SK-N-SH (cell line): ENCODE measurements at regions not wholly inside any gene's neighbourhood (a gene's known extent, or its start where the extent isn't known, plus 50 kb on each side); places are given as distances from the start of the nearest gene placed in this dataset.

Experiments used
- CTCF ChIA-PET: fragments of 300-600, 350-600 bp; formaldehyde crosslinking; extraction: SDS; loops from one replicate; lab custom pipeline; 2021; lab: Yijun Ruan, JAX
- POLR2A ChIA-PET: fragments of 350-600 bp; sonication (Branson Sonifier 250); formaldehyde crosslinking; extraction: SDS; loops from one replicate; lab custom pipeline; 2020; ENCODE audit warnings: antibody characterized with exemption, inconsistent platforms; lab: Yijun Ruan, JAX
- DNase-seq: peaks from one replicate; pipeline ENCODE4 v3.0.0; 2012
- H2AFZ ChIP-seq: fragments of 200-600 bp; sonication (generic); 2 replicates; pipeline ENCODE4 v1.8.1; 2016; ENCODE audit warnings: antibody characterized with exemption, mild to moderate bottlenecking, low read depth
- H3F3A ChIP-seq: fragments of 200-600 bp; sonication (generic); replicated peaks from 2 replicates; pipeline ENCODE3; 2016; ENCODE audit warnings: antibody characterized with exemption, mild to moderate bottlenecking; ENCODE audit not compliant: insufficient read depth
- H3K27ac ChIP-seq, 2 experiments: fragments of 200-500 bp in 1 of 2; fragments of 200-600 bp in 1 of 2; sonication (Bioruptor generic) in 1 of 2; sonication (generic), shearing (Covaris generic) in 1 of 2; 2 replicates each; pipeline versions ENCODE4 v1.5.1 to v1.6.1; 2014 to 2016; ENCODE audit warnings: low read depth in 2 of 2, inconsistent platforms in 1 of 2, low read length in 1 of 2, mild to moderate bottlenecking in 1 of 2, mixed read lengths in 1 of 2
- H3K27me3 ChIP-seq: fragments of 200-600 bp; sonication (generic), shearing (Covaris generic); 2 replicates; pipeline ENCODE4 v1.6.1; 2016; ENCODE audit warnings: mixed run types; ENCODE audit not compliant: insufficient read depth
- H3K36me3 ChIP-seq, 2 experiments: fragments of 200-500 bp in 1 of 2; fragments of 200-600 bp in 1 of 2; sonication (Bioruptor generic) in 1 of 2; sonication (generic) in 1 of 2; replicated peaks in 1 of 2; 2 replicates each; pipeline versions ENCODE3 to v1.5.1; 2014 to 2016; ENCODE audit warnings: low read length in 1 of 2, mild to moderate bottlenecking in 1 of 2; ENCODE audit not compliant: insufficient read depth in 2 of 2, control insufficient read depth in 1 of 2
- H3K4me1 ChIP-seq, 2 experiments: fragments of 200-500 bp in 1 of 2; fragments of 200-600 bp in 1 of 2; sonication (Bioruptor generic) in 1 of 2; sonication (generic), shearing (Covaris generic) in 1 of 2; 2 replicates each; pipeline versions ENCODE4 v1.5.1 to v1.6.1; 2014 to 2016; ENCODE audit warnings: low read depth in 1 of 2, low read length in 1 of 2, mixed run types in 1 of 2; ENCODE audit not compliant: insufficient read depth in 2 of 2, control insufficient read depth in 1 of 2
- H3K4me2 ChIP-seq: fragments of 200-600 bp; sonication (generic), shearing (Covaris generic); 2 replicates; pipeline ENCODE4 v1.6.1; 2017; ENCODE audit warnings: mixed run types
- H3K4me3 ChIP-seq, 2 experiments: fragments of 200-500 bp in 1 of 2; fragments of 200-600 bp in 1 of 2; sonication (Bioruptor generic) in 1 of 2; sonication (generic), shearing (Covaris generic) in 1 of 2; 2 replicates each; pipeline versions ENCODE4 v1.5.1 to v1.8.1; 2014 to 2016; ENCODE audit warnings: low read depth in 2 of 2, inconsistent platforms in 1 of 2, low read length in 1 of 2, mild to moderate bottlenecking in 1 of 2, mixed read lengths in 1 of 2, moderate library complexity in 1 of 2
- H3K79me2 ChIP-seq: fragments of 200-600 bp; sonication (generic); 2 replicates; pipeline ENCODE4 v1.8.1; 2017; ENCODE audit warnings: mild to moderate bottlenecking; ENCODE audit not compliant: insufficient read depth
- H3K9ac ChIP-seq: fragments of 200-600 bp; sonication (generic); 2 replicates; pipeline ENCODE4 v1.6.1; 2017; ENCODE audit warnings: mixed run types
- H3K9me2 ChIP-seq: fragments of 200-600 bp; sonication (generic); 2 replicates; pipeline ENCODE4 v1.6.1; 2017; ENCODE audit warnings: mixed run types
- H3K9me3 ChIP-seq: fragments of 200-600 bp; sonication (generic); 2 replicates; pipeline ENCODE4 v1.6.1; 2017; ENCODE audit warnings: mixed run types, mild to moderate bottlenecking, moderate library complexity
- H4K20me1 ChIP-seq: fragments of 200-600 bp; sonication (generic); 2 replicates; pipeline ENCODE4 v1.6.1; 2017; ENCODE audit warnings: mild to moderate bottlenecking, mixed run types; ENCODE audit not compliant: insufficient read depth
- CHD2 ChIP-seq: fragments of 150-350 bp; IDR thresholded peaks from 2 replicates; pipeline ENCODE4 v1.6.1; 2018; ENCODE audit warnings: low read length; ENCODE audit not compliant: partially characterized antibody
- EZH2phosphoT487 ChIP-seq: fragments of 200-600 bp; sonication (generic); IDR thresholded peaks from 2 replicates; pipeline ENCODE4 v1.6.1; 2017; ENCODE audit warnings: low read depth, mixed run types, mild to moderate bottlenecking, antibody characterized with exemption, moderate library complexity, borderline replicate concordance
- MEF2A ChIP-seq: IDR thresholded peaks from 2 replicates; pipeline ENCODE4 v1.4.0; 2012; ENCODE audit warnings: low read depth, borderline replicate concordance
- MXI1 ChIP-seq: IDR thresholded peaks from 2 replicates; pipeline ENCODE4 v1.6.1; 2012; ENCODE audit warnings: mild to moderate bottlenecking, low read depth, low read length, improper control_type of control experiment
- NRF1 ChIP-seq: IDR thresholded peaks from 2 replicates; pipeline ENCODE4 v1.6.1; 2012; ENCODE audit warnings: low read depth, mild to moderate bottlenecking, low read length
- RAD21 ChIP-seq: IDR thresholded peaks from 2 replicates; pipeline ENCODE4 v1.6.1; 2012; ENCODE audit warnings: mild to moderate bottlenecking, low read length
- RCOR1 ChIP-seq: fragments of 150-350 bp; IDR thresholded peaks from 2 replicates; pipeline ENCODE4 v1.6.1; 2017; ENCODE audit warnings: antibody characterized with exemption, low read length
- TAF1 ChIP-seq: IDR thresholded peaks from 2 replicates; pipeline ENCODE4 v1.6.1; 2012; ENCODE audit warnings: low read depth, mild to moderate bottlenecking, low read length, moderate library complexity, borderline replicate concordance
- TEAD4 ChIP-seq: IDR thresholded peaks from 2 replicates; pipeline ENCODE4 v1.4.0; 2012; ENCODE audit warnings: mild to moderate bottlenecking, borderline replicate concordance; ENCODE audit not compliant: insufficient read depth
- WGBS: methylation state at CpG from one replicate; pipeline ENCODE4 v1.1.6; 2017; ENCODE audit warnings: low lambda C conversion rate; 5-methylcytosine and 5-hydroxymethylcytosine counted together
- TF ChIP-seq, protein P1 (sequence below): IDR thresholded peaks from 2 replicates; pipeline ENCODE4 v1.4.0; 2012; ENCODE audit warnings: low read depth
- TF ChIP-seq, protein P2 (sequence below): IDR thresholded peaks from 2 replicates; pipeline ENCODE4 v1.4.0; 2012; ENCODE audit warnings: low read depth, borderline replicate concordance
- TF ChIP-seq, protein P3 (sequence below): IDR thresholded peaks from 2 replicates; pipeline ENCODE4 v1.6.1; 2012; ENCODE audit warnings: mild to moderate bottlenecking, low read depth, low read length, moderate library complexity
- TF ChIP-seq, protein P4 (sequence below): IDR thresholded peaks from 2 replicates; pipeline ENCODE4 v1.4.0; 2012; ENCODE audit warnings: low read depth, borderline replicate concordance

DNA sequence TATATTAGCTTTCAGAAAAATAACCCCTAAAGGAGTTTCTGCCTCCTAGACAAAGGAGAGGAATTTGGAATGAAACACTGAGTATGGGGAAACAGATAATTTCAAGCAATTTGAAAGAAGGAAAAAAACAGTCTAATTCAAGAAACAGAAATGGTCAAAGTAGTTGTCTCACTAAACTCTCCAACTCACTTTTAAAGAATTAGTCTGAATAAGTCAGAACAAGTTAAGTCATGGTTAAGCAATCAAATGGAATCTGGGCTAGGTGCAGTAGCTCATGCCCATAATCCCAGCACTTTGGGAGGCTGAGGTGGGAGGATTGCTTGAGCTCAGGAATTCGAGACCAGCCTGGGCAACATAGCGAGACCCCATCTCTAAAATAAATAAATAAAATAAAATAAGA lies 95.7 kb upstream of the GRIA3 start:
- no peak overlapping the region for H3K4me2 ChIP-seq
- no peaks in the 10 kb centered on the region for H3K4me1 ChIP-seq
- ChIA-PET CTCF (no interaction called here), POLR2A (no interaction called here)
- no peak overlapping the region for H2AFZ ChIP-seq
- no peaks in the 10 kb centered on the region for H4K20me1 ChIP-seq
- no peaks in the 10 kb centered on the region for H3K9me2 ChIP-seq
- H3K27me3 ChIP-seq: no peaks in the 10 kb centered on the region
- no peaks in the 10 kb centered on the region for H3K9me3 ChIP-seq
- 19% methylated on average over 2 of the region's 2 CpGs for WGBS
- H3K36me3 ChIP-seq: no peaks in the 10 kb centered on the region
- no peak overlapping the region for H3K4me3 ChIP-seq
- H3K79me2 ChIP-seq: no peaks in the 10 kb centered on the region
- no peak for TF ChIP-seq MXI1
- TF ChIP-seq, protein P1, sequence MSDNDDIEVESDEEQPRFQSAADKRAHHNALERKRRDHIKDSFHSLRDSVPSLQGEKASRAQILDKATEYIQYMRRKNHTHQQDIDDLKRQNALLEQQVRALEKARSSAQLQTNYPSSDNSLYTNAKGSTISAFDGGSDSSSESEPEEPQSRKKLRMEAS: no peak
- TF ChIP-seq, protein P2, sequence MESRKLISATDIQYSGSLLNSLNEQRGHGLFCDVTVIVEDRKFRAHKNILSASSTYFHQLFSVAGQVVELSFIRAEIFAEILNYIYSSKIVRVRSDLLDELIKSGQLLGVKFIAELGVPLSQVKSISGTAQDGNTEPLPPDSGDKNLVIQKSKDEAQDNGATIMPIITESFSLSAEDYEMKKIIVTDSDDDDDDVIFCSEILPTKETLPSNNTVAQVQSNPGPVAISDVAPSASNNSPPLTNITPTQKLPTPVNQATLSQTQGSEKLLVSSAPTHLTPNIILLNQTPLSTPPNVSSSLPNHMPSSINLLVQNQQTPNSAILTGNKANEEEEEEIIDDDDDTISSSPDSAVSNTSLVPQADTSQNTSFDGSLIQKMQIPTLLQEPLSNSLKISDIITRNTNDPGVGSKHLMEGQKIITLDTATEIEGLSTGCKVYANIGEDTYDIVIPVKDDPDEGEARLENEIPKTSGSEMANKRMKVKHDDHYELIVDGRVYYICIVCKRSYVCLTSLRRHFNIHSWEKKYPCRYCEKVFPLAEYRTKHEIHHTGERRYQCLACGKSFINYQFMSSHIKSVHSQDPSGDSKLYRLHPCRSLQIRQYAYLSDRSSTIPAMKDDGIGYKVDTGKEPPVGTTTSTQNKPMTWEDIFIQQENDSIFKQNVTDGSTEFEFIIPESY: no peak
- TF ChIP-seq RAD21: no peak
- TF ChIP-seq TEAD4: no peak
- TF ChIP-seq CHD2: no peak
- H3K27ac ChIP-seq: no peak overlapping the region
- H3F3A ChIP-seq: no peaks in the 10 kb centered on the region
- H3K9ac ChIP-seq: no peak overlapping the region
- DNase-seq: no peak

DNA sequence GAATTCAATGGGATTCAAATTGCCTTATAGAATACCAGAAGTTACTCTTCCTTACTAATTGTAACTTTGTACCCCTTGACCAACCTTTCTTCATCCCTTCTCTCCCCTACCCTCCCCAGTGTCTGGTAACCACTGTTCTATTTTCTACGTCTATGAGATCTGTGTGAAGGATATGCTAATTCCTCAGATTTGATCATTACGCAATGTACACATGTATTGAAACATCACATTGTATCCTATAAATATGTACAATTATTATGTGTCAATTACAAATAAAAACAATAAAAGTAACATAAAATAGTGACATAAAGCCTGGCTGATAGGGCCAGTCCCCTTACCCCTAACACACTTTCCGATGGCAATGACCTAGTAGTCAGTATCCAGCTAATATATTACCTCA lies 95.1 kb upstream of the GRIA3 start:
- H4K20me1 ChIP-seq: no peaks in the 10 kb centered on the region
- no peaks in the 10 kb centered on the region for H3K9me3 ChIP-seq
- no peaks in the 10 kb centered on the region for H3K27me3 ChIP-seq
- no peak for DNase-seq
- no peak overlapping the region for H3K4me2 ChIP-seq
- TF ChIP-seq MEF2A (no peak), NRF1 (no peak), TAF1 (no peak), RCOR1 (no peak), EZH2phosphoT487 (no peak)
- TF ChIP-seq, protein P3, sequence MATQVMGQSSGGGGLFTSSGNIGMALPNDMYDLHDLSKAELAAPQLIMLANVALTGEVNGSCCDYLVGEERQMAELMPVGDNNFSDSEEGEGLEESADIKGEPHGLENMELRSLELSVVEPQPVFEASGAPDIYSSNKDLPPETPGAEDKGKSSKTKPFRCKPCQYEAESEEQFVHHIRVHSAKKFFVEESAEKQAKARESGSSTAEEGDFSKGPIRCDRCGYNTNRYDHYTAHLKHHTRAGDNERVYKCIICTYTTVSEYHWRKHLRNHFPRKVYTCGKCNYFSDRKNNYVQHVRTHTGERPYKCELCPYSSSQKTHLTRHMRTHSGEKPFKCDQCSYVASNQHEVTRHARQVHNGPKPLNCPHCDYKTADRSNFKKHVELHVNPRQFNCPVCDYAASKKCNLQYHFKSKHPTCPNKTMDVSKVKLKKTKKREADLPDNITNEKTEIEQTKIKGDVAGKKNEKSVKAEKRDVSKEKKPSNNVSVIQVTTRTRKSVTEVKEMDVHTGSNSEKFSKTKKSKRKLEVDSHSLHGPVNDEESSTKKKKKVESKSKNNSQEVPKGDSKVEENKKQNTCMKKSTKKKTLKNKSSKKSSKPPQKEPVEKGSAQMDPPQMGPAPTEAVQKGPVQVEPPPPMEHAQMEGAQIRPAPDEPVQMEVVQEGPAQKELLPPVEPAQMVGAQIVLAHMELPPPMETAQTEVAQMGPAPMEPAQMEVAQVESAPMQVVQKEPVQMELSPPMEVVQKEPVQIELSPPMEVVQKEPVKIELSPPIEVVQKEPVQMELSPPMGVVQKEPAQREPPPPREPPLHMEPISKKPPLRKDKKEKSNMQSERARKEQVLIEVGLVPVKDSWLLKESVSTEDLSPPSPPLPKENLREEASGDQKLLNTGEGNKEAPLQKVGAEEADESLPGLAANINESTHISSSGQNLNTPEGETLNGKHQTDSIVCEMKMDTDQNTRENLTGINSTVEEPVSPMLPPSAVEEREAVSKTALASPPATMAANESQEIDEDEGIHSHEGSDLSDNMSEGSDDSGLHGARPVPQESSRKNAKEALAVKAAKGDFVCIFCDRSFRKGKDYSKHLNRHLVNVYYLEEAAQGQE: no peak
- TF ChIP-seq, protein P4, sequence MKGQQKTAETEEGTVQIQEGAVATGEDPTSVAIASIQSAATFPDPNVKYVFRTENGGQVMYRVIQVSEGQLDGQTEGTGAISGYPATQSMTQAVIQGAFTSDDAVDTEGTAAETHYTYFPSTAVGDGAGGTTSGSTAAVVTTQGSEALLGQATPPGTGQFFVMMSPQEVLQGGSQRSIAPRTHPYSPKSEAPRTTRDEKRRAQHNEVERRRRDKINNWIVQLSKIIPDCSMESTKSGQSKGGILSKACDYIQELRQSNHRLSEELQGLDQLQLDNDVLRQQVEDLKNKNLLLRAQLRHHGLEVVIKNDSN: no peak
- TF ChIP-seq, all 33 proteins: peak for 0
- no peaks in the 10 kb centered on the region for H3K79me2 ChIP-seq
- no peak overlapping the region for H2AFZ ChIP-seq
- H3K27ac ChIP-seq: no peak overlapping the region
- no peak overlapping the region for H3K4me3 ChIP-seq
- H3K36me3 ChIP-seq: no peaks in the 10 kb centered on the region
- no peaks in the 10 kb centered on the region for H3K4me1 ChIP-seq
- CTCF ChIA-PET: no interaction called here
- no peaks in the 10 kb centered on the region for H3F3A ChIP-seq
- H3K9me2 ChIP-seq: no peaks in the 10 kb centered on the region
- 29% methylated on average over 3 of the region's 3 CpGs for WGBS
- POLR2A ChIA-PET: no interaction called here
- H3K9ac ChIP-seq: no peak overlapping the region
